ENCODE measurements at regions not wholly inside any gene's neighbourhood (a gene's known extent, or its start where the extent isn't known, plus 50 kb on each side); places are given as distances from the start of the nearest gene placed in this dataset.
"Not testable (repeated sequence)": the region's sequence is repeated elsewhere in the genome, so short reads cannot be mapped to it uniquely, and the experiment has no call there.

DNA sequence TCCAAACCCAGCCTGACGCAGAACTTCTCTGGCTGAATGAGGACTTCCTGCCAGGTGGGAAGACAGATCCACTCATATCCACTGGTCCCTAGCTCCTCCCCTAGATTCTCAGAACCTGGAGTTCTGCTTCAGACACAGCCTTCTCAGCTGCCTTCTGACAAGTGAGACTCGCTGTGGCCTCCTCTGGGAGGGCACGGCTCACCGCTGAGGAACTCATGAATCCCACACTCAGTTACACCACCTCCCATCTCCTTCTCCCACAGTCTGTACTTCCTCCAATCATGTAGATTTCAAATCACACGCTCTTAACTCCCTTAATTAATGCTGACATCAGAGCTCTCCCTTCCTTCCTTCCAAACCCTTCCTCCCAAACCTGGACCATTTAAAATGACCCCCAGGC, 86.4 kb upstream of the TMEM45B start:
- no peak for DNase-seq (ENCODE audit: low spot score)

DNA sequence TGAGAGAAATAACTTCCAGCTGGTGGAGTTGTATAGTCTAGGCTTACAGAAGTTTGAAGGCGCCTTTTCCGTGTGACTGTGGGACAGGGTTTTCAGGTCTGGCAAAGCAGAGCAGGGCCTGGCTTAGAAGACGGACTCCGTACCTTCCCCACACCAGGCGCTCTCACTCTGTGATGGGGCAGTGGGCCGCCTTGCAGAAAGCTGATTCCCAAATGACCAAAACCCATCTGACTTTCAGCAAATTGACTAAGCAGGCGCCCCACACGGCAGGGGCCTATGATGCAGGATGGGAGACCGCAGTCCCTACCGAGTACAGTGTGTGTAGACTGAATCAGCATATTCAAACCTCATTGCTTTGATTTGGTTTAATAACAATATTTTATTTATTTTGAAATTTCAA, 85.8 kb upstream of the TMEM45B start:
- DNase-seq (ENCODE audit: low spot score): no peak

GRCh38 chr11:129731316-129731715, 84.3 kb upstream of the TMEM45B start:
- DNase-seq (ENCODE audit: low spot score): no peak

DNA sequence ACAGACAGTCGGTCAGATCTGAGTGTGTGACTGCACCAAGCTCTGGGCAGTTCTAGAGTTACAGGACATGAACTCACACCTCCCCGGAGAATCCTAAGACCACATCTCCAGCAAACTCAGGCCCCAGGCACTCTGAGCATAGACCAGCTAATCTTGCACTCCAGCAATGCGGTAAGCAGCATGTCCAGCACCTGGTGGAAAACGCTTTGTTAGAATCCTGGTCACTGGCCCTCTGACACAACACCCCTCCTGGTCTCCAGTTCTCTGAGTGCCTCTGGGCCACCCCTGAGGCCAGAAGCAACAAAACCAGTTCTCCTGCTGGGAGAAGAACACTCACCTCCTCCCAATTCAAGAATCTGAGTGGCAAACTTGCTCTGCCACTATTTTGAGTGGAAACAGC, 82.7 kb upstream of the TMEM45B start:
- no peak for DNase-seq (ENCODE audit: low spot score)

DNA sequence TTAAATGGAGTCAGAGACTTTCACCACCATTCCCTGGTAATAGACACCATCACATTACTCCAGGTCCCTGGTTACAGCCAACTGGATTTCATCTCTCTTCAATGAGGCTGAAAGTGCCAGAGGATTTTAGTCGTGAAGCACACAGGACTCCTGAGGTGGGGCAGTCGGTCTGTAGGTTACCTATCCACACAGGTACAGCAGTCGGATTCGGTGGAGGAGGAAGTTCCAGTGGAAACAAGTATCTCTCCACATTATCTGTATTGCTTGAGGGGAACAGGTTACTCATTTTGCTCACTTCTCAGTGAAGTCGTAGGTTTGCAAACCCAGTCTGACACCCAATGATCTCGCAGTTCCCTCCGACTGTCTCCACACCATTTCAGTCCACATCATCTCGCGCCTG, 82.3 kb upstream of the TMEM45B start:
- DNase-seq (ENCODE audit: low spot score): no peak

- no peak for DNase-seq (ENCODE audit: low spot score)
These were observed 81.7 kb upstream of the TMEM45B start for GRCh38 chr11:129733981-129734380.

- DNase-seq (ENCODE audit: low spot score): no peak
These were observed 81.0 kb upstream of the TMEM45B start for GRCh38 chr11:129734654-129735053.

DNA sequence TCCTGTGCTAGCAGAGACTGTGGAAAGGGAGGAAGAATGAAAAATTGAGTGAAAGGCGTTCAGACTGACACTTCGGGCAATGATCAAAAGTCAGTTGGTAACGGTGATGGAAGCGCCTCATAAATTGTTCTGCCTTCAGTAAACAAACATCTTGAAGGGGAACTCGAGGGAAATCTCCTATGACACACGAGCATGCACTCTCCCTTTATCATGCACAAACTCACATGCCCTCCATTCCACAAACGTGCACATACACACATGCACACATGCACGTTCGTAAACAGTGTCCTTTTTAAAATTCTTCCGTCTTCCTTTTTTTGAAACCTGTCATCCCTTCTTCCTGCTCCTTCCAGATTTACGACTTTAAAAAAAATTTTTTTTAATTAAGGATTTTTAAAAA, 77.8 kb upstream of the TMEM45B start:
- no peak for DNase-seq (ENCODE audit: low spot score)

- DNase-seq (ENCODE audit: low spot score): no peak
These were observed 77.4 kb upstream of the TMEM45B start for GRCh38 chr11:129738242-129738641.

- DNase-seq (ENCODE audit: low spot score): no peak
These were observed 76.3 kb upstream of the TMEM45B start for GRCh38 chr11:129739339-129739738.

- DNase-seq (ENCODE audit: low spot score): no peak
These were observed 75.4 kb upstream of the TMEM45B start for GRCh38 chr11:129740125-129740719.

DNA sequence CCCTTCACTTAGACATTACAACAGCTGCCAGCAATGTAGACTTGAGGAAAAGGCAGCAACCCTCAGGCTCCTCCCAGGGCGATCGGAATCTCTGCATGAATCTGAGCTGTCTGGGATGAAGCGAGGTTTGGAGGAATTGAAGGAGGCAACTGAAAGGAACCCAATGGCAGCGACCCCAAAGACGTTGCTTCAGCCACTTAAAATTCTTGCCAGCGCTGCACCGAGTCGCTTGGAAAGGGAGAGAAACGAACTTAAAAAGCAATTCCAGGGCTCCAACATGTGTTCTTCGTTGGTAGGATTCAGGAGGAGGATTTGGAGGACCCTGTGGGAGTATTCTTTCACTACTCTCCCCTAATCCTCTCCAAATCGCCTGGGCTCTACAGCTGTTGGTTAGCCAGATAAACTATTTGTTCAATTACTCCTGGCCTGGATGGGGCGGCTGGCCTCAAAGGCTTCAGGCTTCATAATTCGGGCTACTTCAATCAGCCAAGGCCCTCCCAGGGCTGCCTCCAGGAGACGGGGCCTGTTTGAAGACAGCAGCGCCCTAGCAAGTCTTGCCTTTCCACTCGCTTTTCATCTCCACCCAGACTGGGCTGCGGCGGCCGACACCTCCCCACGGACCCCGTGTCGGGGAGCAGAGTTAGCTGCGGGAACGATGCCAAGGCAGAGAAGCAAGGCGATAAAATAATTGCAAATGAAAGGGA, 72.4 kb upstream of the TMEM45B start:
- DNase-seq (ENCODE audit: low spot score): no peak

GRCh38 chr11:129747071-129747470, 68.6 kb upstream of the TMEM45B start:
- DNase-seq (ENCODE audit: low spot score): no peak

- DNase-seq (ENCODE audit: low spot score): no peak
These were observed 66.5 kb upstream of the TMEM45B start for GRCh38 chr11:129749141-129749540.

GRCh38 chr11:129750343-129751292, 65.0 kb upstream of the TMEM45B start:
- DNase-seq (ENCODE audit: low spot score): peak; percentile 47

DNA sequence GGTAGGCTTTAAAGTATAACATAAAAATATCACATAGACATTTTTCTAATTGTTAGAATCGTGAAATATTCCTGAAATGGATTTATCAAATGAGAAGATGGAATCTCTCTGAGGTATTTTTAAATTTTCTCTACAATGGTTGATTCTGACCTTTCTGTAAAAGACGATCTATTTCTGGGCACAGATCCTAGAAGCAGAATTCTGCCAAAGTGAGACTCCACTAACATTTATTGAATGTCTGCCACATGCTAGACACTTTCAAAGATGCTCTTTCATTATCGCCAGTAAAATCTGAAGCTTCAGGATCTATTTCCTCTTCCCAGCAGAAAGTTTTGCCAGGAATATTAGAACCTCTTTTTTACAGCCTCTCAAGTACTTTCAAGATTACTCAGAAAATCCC, 64.1 kb upstream of the TMEM45B start:
- DNase-seq (ENCODE audit: low spot score): no peak

- DNase-seq (ENCODE audit: low spot score): not testable (repeated sequence)
These were observed 52.1 kb upstream of the TMEM45B start for GRCh38 chr11:129763569-129763968.

- DNase-seq (ENCODE audit: low spot score): not testable (repeated sequence)
These were observed 51.4 kb upstream of the TMEM45B start for GRCh38 chr11:129764204-129764603.
